SK-N-MC (cell line): ENCODE measurements at regions not wholly inside any gene's neighbourhood (a gene's known extent, or its start where the extent isn't known, plus 50 kb on each side); places are given as distances from the start of the nearest gene placed in this dataset.

ENCODE experiments used
- DNase-seq: peaks from one replicate; pipeline ENCODE4 v3.0.0-alpha.2; 2011; ENCODE audit warnings: low read depth, low spot score
- H3K27ac ChIP-seq: fragments of 200-600 bp; sonication (generic); 2 replicates; pipeline ENCODE4 v1.5.1; 2016; ENCODE audit warnings: mixed run types
- H3K36me3 ChIP-seq: fragments of 200-600 bp; sonication (generic); 2 replicates; pipeline ENCODE4 v1.6.1; 2017; ENCODE audit warnings: antibody characterized with exemption, low read length, mixed read lengths; ENCODE audit not compliant: insufficient read depth
- H3K4me3 ChIP-seq: fragments of 200-600 bp; sonication (generic); 2 replicates; pipeline ENCODE4 v1.5.1; 2016
- H3K9ac ChIP-seq: fragments of 200-600 bp; sonication (generic); 2 replicates; pipeline ENCODE4 v1.8.0; 2017; ENCODE audit warnings: mixed run types, mixed read lengths; ENCODE audit not compliant: insufficient read length
- H3K9me3 ChIP-seq: fragments of 200-600 bp; sonication (generic); 2 replicates; pipeline ENCODE4 v1.6.1; 2017; ENCODE audit warnings: low read depth, mild to moderate bottlenecking, antibody characterized with exemption, low read length, moderate library complexity, mixed read lengths
- EZH2 ChIP-seq: fragments of 200-600 bp; sonication (generic); IDR thresholded peaks from one replicate; pipeline ENCODE4 v1.6.1; 2017; ENCODE audit warnings: antibody characterized with exemption
- FOXP2 ChIP-seq: optimal IDR thresholded peaks from 2 replicates; pipeline ENCODE3; 2011; ENCODE audit warnings: mild to moderate bottlenecking, moderate library complexity; ENCODE audit not compliant: insufficient read depth; ENCODE audit errors: extremely low read length, control extremely low read depth
- POLR2AphosphoS5 ChIP-seq: IDR thresholded peaks from 2 replicates; pipeline ENCODE4 v1.6.1; 2012; ENCODE audit warnings: mild to moderate bottlenecking, low read depth, low read length, borderline replicate concordance

DNA sequence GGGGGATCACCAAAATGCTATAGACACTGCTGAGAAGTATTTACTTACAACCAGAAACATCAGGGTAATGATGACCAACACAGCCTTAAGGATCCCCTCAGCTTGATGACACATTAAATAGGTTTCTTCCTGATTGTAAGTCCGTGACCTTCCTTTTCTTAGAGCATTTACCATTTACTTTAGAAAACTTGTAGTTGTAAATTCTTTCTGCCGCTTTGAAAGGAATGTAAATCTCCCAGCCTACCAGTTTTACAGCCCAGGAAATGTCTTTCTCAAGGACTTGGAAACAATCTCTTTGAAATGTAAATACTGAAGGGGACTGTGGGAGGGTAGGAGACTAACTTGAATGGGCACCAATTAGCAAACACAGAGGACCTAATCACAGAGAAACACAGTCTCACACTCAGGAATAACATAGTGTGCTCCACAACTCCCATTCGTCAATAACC, 278.6 kb downstream of the DSC3 start:
- no peak overlapping the region for H3K4me3 ChIP-seq
- no peaks in the 10 kb centered on the region for H3K36me3 ChIP-seq
- H3K27ac ChIP-seq, result no peak overlapping the region
- no peak for DNase-seq
- TF ChIP-seq EZH2 (no peak), FOXP2 (no peak), POLR2AphosphoS5 (no peak)
- H3K9me3 ChIP-seq, result no peaks in the 10 kb centered on the region
- H3K9ac ChIP-seq, result no peak overlapping the region

DNA sequence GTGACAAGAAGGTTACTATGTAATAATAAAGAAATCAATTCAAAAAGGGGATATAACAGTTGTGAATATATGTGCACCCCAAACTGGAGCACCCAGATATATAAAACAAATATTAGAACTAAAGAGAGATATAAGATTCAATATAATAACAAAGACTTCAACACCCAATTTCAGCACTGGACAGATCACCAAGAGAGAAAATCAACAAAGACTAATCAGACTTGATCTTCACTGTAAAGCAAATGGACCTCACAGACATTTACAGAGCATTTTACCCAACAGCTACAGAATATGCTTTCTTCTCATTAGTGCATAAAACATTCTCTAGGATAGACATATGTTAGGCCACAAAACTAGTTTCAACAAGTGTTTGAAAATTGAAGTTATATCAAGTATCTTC, 287.7 kb downstream of the DSC3 start:
- H3K9ac ChIP-seq, result no peak overlapping the region

DNA sequence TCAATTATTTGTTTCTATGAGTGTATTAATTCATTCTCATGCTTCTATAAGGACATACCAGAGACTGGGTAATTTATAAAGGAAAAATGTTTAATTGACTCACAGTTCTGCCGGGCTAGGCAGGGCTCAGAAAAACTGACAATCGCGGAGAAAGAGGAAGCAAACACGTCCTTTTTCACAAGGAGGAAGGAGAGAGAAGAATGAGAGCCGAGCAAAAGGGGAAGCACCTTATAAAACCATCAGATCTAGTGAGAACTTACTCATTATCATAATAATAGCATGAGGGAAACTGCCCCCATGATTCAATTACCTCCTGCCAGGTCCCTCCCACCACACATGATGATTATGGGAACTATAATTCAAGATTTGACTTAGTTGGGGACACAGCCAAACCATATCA, 294.0 kb downstream of the DSC3 start:
- no peaks in the 10 kb centered on the region for H3K36me3 ChIP-seq
- no peaks in the 10 kb centered on the region for H3K9me3 ChIP-seq
- no peak for TF ChIP-seq EZH2
- TF ChIP-seq POLR2AphosphoS5, result no peak
- TF ChIP-seq FOXP2, result no peak
- H3K27ac ChIP-seq, result no peak overlapping the region
- no peak for DNase-seq
- H3K4me3 ChIP-seq, result no peak overlapping the region
- no peak overlapping the region for H3K9ac ChIP-seq

More for the DNA sequence above, 287.7 kb downstream of the DSC3 start:
- Histone ChIP-seq H3K27ac (no peak overlapping the region), H3K4me3 (no peak overlapping the region), H3K9me3 (no peaks in the 10 kb centered on the region), H3K36me3 (no peaks in the 10 kb centered on the region)
- TF ChIP-seq FOXP2 (no peak), EZH2 (no peak), POLR2AphosphoS5 (no peak)
- DNase-seq, result no peak

DNA sequence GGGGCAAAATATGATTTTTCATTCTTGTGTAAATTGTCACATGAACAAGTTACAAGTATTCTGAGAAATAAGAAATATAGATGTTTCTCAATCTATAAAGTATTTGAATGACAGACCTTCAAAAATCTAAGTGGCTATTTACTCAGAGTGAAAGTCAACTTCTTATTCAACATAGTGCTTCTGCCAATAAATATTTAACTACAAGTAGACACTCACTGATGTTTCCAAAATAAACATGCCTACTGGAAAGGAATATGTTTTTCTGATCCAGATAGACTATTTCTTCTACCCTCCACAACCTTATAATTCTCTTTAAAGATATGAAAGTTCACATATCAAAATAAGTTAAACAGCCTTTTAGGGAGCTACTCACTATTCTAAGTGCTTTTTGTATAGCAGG, 296.3 kb downstream of the DSC3 start:
- H3K27ac ChIP-seq, result no peak overlapping the region
- no peak for TF ChIP-seq POLR2AphosphoS5
- TF ChIP-seq FOXP2, result no peak
- TF ChIP-seq EZH2, result no peak
- H3K4me3 ChIP-seq, result no peak overlapping the region
- DNase-seq, result no peak
- no peaks in the 10 kb centered on the region for H3K9me3 ChIP-seq
- H3K9ac ChIP-seq, result no peak overlapping the region
- no peaks in the 10 kb centered on the region for H3K36me3 ChIP-seq

DNA sequence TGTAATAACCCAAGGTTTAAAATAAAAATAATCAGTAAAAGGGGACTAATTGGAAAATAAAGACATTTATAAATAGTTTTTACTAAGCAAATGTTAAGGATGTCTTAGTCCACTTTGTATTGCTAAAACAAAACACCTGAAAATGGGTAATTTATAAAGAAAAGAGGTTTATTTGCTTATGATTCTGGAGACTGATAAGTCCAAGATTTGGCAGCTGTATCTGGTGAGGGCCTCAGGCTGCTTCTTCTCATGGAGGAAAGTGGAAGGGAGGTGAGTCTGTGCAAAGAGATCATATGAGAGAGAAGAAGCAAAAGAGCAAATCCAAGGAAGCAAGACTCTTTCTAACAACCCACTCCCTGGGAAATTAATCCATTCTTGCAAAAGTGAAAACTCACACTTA, 299.5 kb downstream of the DSC3 start:
- Histone ChIP-seq H3K36me3 (no peaks in the 10 kb centered on the region), H3K4me3 (no peak overlapping the region), H3K9me3 (no peaks in the 10 kb centered on the region), H3K9ac (no peak overlapping the region), H3K27ac (no peak overlapping the region)
- DNase-seq, result no peak
- no peak for TF ChIP-seq POLR2AphosphoS5
- no peak for TF ChIP-seq EZH2
- TF ChIP-seq FOXP2, result no peak

DNA sequence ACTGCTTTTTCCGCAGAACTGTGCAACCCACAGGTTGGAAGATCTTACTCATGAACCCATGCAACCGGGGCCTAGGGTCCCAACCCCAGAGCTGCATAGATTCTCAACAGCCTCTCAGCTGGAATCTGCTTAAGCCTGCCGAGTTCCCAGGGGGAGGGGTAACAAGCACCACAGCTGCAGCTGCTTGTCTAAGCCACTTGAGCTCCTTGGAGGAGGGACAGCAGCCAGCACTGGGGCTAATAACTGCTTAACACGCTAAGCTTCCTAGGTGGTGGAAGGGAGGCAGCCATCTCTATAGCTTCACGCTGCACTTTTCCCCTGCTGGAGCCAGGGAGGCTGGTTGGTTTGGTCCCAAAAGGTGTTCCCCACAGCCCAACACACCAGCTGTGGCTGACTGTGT, 311.6 kb downstream of the DSC3 start:
- Histone ChIP-seq H3K27ac (no peak overlapping the region), H3K4me3 (no peak overlapping the region), H3K36me3 (no peaks in the 10 kb centered on the region), H3K9me3 (no peaks in the 10 kb centered on the region), H3K9ac (no peak overlapping the region)
- TF ChIP-seq FOXP2 (no peak), POLR2AphosphoS5 (no peak), EZH2 (no peak)
- no peak for DNase-seq

DNA sequence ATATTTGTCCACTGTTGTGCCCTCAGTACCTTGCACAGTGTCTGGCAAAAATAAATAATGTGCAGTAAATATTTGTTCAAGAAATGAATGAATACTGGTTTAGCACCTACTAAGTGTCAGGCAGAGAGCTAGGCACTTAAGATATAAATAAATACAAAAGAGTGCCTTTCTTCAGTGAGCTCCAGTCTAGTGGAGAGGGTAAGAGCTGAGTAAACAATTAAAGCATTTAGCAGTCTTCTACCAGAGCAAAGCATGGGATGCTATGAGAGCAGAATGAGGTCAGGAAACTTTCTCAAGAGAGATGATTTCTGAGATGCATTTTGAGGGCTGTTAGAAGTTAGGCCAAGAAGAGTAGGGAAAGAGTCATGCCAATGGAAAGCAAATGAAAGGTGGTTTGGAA, 314.7 kb downstream of the DSC3 start:
- no peak for DNase-seq
- TF ChIP-seq POLR2AphosphoS5 (no peak), FOXP2 (no peak), EZH2 (no peak)
- H3K27ac ChIP-seq, result no peak overlapping the region
- H3K4me3 ChIP-seq, result no peak overlapping the region
- no peaks in the 10 kb centered on the region for H3K36me3 ChIP-seq
- no peaks in the 10 kb centered on the region for H3K9me3 ChIP-seq
- H3K9ac ChIP-seq, result no peak overlapping the region

DNA sequence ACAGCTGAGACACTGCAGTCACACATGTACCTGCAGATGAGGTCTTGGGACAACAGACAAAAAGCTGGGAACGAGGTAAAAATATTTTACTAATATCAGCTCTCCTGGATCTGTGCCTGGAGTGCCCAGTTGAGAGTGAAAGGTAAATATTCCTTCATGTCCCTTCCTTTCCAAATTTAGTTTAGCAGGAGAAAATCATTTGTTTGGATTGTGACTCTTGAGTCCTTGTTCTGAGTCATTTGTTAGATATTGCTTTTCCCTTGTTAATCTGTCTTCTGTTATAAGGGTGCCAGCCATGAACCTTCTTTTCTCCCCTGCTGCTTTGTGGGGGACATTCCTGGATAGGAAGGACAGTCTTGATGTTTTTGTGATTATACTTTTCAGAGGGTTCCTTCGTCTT, 329.2 kb downstream of the DSC3 start:
- TF ChIP-seq EZH2 (no peak), POLR2AphosphoS5 (no peak), FOXP2 (no peak)
- no peak overlapping the region for H3K9ac ChIP-seq
- no peaks in the 10 kb centered on the region for H3K36me3 ChIP-seq
- no peak overlapping the region for H3K27ac ChIP-seq
- DNase-seq, result no peak
- no peaks in the 10 kb centered on the region for H3K9me3 ChIP-seq
- H3K4me3 ChIP-seq, result no peak overlapping the region

DNA sequence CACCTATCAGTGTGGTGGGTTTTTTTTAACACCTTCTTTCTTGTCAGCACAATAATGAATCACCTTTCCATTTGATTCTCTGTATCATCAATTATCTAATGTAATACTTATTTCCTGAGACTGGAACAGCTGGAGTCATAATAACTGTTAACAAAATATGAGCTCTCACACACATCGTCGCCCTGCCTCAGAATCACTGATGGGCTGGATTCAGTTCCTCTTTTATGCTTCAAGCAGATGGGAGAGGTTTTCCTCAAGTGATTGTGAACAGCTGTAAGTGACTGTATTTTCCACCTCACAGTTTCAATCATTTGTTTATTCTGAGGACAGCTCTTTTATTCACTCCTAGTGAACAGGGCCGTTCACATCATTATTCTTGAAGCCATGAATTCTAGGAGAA, 330.2 kb downstream of the DSC3 start:
- H3K9me3 ChIP-seq, result no peaks in the 10 kb centered on the region
- no peak overlapping the region for H3K27ac ChIP-seq
- no peaks in the 10 kb centered on the region for H3K36me3 ChIP-seq
- H3K4me3 ChIP-seq, result no peak overlapping the region
- no peak for TF ChIP-seq EZH2
- TF ChIP-seq FOXP2, result no peak
- TF ChIP-seq POLR2AphosphoS5, result no peak
- DNase-seq, result no peak
- H3K9ac ChIP-seq, result no peak overlapping the region
